ENCODE measurements at regions not wholly inside any gene's neighbourhood (a gene's known extent, or its start where the extent isn't known, plus 50 kb on each side); places are given as distances from the start of the nearest gene placed in this dataset.

GRCh38 chr4:134634301-134634700 lies 432.7 kb upstream of the PABPC4L start:
- TF ChIP-seq, protein P1, sequence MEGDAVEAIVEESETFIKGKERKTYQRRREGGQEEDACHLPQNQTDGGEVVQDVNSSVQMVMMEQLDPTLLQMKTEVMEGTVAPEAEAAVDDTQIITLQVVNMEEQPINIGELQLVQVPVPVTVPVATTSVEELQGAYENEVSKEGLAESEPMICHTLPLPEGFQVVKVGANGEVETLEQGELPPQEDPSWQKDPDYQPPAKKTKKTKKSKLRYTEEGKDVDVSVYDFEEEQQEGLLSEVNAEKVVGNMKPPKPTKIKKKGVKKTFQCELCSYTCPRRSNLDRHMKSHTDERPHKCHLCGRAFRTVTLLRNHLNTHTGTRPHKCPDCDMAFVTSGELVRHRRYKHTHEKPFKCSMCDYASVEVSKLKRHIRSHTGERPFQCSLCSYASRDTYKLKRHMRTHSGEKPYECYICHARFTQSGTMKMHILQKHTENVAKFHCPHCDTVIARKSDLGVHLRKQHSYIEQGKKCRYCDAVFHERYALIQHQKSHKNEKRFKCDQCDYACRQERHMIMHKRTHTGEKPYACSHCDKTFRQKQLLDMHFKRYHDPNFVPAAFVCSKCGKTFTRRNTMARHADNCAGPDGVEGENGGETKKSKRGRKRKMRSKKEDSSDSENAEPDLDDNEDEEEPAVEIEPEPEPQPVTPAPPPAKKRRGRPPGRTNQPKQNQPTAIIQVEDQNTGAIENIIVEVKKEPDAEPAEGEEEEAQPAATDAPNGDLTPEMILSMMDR (IDR thresholded peaks at IDR 0.05; ENCODE audit: insufficient read depth, low read depth, low read length), result no peak
- TF ChIP-seq EZH2 (IDR thresholded peaks at IDR 0.05; ENCODE audit: insufficient read depth, low read length), result no peak

Data from astrocyte (in vitro differentiated cells and primary cell).